ENCODE measurements at regions not wholly inside any gene's neighbourhood (a gene's known extent, or its start where the extent isn't known, plus 50 kb on each side); places are given as distances from the start of the nearest gene placed in this dataset.

- Histone ChIP-seq H3K4me1 (ENCODE audit: control insufficient read depth in 4 of 4, insufficient read depth in 4 of 4, low read length in 3 of 4) (no peaks in the 10 kb centered on the region), H3K9me3 (ENCODE audit: control insufficient read depth in 4 of 4, low read length in 3 of 4) (no peaks in the 10 kb centered on the region), H3K36me3 (ENCODE audit: control insufficient read depth in 4 of 4, insufficient read depth in 3 of 4, low read depth in 1 of 4, low read length in 3 of 4) (no peaks in the 10 kb centered on the region), H3K27ac (ENCODE audit: low read depth in 1 of 2, low read length in 2 of 2) (no peak overlapping the region), H3K27me3 (ENCODE audit: control insufficient read depth in 4 of 4, insufficient read depth in 4 of 4, low read length in 3 of 4) (no peaks in the 10 kb centered on the region), H3K9ac (ENCODE audit: low read depth in 1 of 2, low read length in 2 of 2) (no peak overlapping the region), H3K4me3 (ENCODE audit: low read depth in 1 of 3, low read length in 3 of 3) (no peak overlapping the region)
- DNase-seq (ENCODE audit: low spot score), result no peak
- TF ChIP-seq TAF1 (conservative IDR thresholded peaks at IDR 0.05), result no peak
- no peak for TF ChIP-seq HNF4G (IDR thresholded peaks at IDR 0.05)
- TF ChIP-seq SP1 (IDR thresholded peaks at IDR 0.05), result no peak
- no peak for TF ChIP-seq FOXA1 (IDR thresholded peaks at IDR 0.05)
- TF ChIP-seq, protein P1, sequence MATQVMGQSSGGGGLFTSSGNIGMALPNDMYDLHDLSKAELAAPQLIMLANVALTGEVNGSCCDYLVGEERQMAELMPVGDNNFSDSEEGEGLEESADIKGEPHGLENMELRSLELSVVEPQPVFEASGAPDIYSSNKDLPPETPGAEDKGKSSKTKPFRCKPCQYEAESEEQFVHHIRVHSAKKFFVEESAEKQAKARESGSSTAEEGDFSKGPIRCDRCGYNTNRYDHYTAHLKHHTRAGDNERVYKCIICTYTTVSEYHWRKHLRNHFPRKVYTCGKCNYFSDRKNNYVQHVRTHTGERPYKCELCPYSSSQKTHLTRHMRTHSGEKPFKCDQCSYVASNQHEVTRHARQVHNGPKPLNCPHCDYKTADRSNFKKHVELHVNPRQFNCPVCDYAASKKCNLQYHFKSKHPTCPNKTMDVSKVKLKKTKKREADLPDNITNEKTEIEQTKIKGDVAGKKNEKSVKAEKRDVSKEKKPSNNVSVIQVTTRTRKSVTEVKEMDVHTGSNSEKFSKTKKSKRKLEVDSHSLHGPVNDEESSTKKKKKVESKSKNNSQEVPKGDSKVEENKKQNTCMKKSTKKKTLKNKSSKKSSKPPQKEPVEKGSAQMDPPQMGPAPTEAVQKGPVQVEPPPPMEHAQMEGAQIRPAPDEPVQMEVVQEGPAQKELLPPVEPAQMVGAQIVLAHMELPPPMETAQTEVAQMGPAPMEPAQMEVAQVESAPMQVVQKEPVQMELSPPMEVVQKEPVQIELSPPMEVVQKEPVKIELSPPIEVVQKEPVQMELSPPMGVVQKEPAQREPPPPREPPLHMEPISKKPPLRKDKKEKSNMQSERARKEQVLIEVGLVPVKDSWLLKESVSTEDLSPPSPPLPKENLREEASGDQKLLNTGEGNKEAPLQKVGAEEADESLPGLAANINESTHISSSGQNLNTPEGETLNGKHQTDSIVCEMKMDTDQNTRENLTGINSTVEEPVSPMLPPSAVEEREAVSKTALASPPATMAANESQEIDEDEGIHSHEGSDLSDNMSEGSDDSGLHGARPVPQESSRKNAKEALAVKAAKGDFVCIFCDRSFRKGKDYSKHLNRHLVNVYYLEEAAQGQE (IDR thresholded peaks at IDR 0.05), result no peak
- no peak for TF ChIP-seq RXRA (IDR thresholded peaks at IDR 0.05)
- no peak for TF ChIP-seq NR2F2 (IDR thresholded peaks at IDR 0.05)
- no peak for TF ChIP-seq ZBTB33 (IDR thresholded peaks at IDR 0.05)
- TF ChIP-seq, protein P2, sequence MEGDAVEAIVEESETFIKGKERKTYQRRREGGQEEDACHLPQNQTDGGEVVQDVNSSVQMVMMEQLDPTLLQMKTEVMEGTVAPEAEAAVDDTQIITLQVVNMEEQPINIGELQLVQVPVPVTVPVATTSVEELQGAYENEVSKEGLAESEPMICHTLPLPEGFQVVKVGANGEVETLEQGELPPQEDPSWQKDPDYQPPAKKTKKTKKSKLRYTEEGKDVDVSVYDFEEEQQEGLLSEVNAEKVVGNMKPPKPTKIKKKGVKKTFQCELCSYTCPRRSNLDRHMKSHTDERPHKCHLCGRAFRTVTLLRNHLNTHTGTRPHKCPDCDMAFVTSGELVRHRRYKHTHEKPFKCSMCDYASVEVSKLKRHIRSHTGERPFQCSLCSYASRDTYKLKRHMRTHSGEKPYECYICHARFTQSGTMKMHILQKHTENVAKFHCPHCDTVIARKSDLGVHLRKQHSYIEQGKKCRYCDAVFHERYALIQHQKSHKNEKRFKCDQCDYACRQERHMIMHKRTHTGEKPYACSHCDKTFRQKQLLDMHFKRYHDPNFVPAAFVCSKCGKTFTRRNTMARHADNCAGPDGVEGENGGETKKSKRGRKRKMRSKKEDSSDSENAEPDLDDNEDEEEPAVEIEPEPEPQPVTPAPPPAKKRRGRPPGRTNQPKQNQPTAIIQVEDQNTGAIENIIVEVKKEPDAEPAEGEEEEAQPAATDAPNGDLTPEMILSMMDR (IDR thresholded peaks at IDR 0.05; ENCODE audit: low read depth, low read length, missing input control), result no peak
- no peak for TF ChIP-seq RAD21 (IDR thresholded peaks at IDR 0.05)
- TF ChIP-seq, protein P3, sequence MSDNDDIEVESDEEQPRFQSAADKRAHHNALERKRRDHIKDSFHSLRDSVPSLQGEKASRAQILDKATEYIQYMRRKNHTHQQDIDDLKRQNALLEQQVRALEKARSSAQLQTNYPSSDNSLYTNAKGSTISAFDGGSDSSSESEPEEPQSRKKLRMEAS (IDR thresholded peaks at IDR 0.05), result no peak
- no peak for TF ChIP-seq YY1 (IDR thresholded peaks at IDR 0.05)
- TF ChIP-seq, protein P4, sequence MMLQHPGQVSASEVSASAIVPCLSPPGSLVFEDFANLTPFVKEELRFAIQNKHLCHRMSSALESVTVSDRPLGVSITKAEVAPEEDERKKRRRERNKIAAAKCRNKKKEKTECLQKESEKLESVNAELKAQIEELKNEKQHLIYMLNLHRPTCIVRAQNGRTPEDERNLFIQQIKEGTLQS (IDR thresholded peaks at IDR 0.05), result no peak
- no peak for TF ChIP-seq FOXA2 (IDR thresholded peaks at IDR 0.05)
- WGBS, result 64% methylated on average over 3 of the region's 3 CpGs
Measured at GRCh38 chr2:7612969-7613368, 695.8 kb downstream of the RNF144A start.

- WGBS, result 84% methylated on average over 6 of the region's 6 CpGs
- no peaks in the 10 kb centered on the region for H3K9me3 ChIP-seq (ENCODE audit: control insufficient read depth in 4 of 4, low read length in 3 of 4)
- no peak overlapping the region for H3K4me3 ChIP-seq (ENCODE audit: low read depth in 1 of 3, low read length in 3 of 3)
- H3K9ac ChIP-seq (ENCODE audit: low read depth in 1 of 2, low read length in 2 of 2), result no peak overlapping the region
- no peak overlapping the region for H3K27ac ChIP-seq (ENCODE audit: low read depth in 1 of 2, low read length in 2 of 2)
- DNase-seq (ENCODE audit: low spot score), result no peak
- H3K27me3 ChIP-seq (ENCODE audit: control insufficient read depth in 4 of 4, insufficient read depth in 4 of 4, low read length in 3 of 4), result no peaks in the 10 kb centered on the region
- H3K4me1 ChIP-seq (ENCODE audit: control insufficient read depth in 4 of 4, insufficient read depth in 4 of 4, low read length in 3 of 4), result no peaks in the 10 kb centered on the region
- H3K36me3 ChIP-seq (ENCODE audit: control insufficient read depth in 4 of 4, insufficient read depth in 3 of 4, low read depth in 1 of 4, low read length in 3 of 4), result no peaks in the 10 kb centered on the region
- TF ChIP-seq YY1 (IDR thresholded peaks at IDR 0.05) (no peak), JUND (IDR thresholded peaks at IDR 0.05) (no peak), FOXA2 (IDR thresholded peaks at IDR 0.05) (no peak), GABPA (IDR thresholded peaks at IDR 0.05 in 1 of 2, conservative IDR thresholded peaks at IDR 0.05 in 1 of 2) (no peak), HNF4A (conservative IDR thresholded peaks at IDR 0.05) (no peak), ZBTB33 (IDR thresholded peaks at IDR 0.05) (no peak), EGR1 (IDR thresholded peaks at IDR 0.05; ENCODE audit: low read depth in 2 of 2) (no peak), TAF1 (conservative IDR thresholded peaks at IDR 0.05) (no peak), NR2F2 (IDR thresholded peaks at IDR 0.05) (no peak), RXRA (IDR thresholded peaks at IDR 0.05) (no peak), RAD21 (IDR thresholded peaks at IDR 0.05) (no peak)
- TF ChIP-seq, protein P3 (IDR thresholded peaks at IDR 0.05), result no peak
- TF ChIP-seq, protein P1 (IDR thresholded peaks at IDR 0.05), result no peak
- TF ChIP-seq, protein P4 (IDR thresholded peaks at IDR 0.05), result no peak
Measured at GRCh38 chr2:7613831-7614230, 696.6 kb downstream of the RNF144A start.
